ENCODE measurements at regions not wholly inside any gene's neighbourhood (a gene's known extent, or its start where the extent isn't known, plus 50 kb on each side); places are given as distances from the start of the nearest gene placed in this dataset.

DNA sequence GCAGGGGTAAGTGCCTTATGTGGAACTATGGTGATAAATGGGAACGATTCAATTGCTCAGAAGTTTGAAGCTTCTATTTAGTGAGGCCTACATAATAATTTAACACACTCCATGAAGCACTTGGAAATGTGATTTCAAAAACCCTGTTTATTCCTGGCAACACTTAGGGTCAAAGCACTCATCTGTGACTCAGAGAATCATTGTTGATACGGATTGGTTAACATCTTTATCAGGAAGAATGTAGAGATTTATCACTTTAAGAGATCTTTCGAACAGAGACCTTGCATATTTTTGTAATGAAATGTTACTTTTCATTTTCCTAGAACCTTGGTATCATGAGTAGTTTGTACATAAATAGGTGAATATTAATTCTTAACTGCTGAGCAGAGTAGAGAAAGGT is 269.1 kb upstream of the SLIT2 start:
- no peaks in the 10 kb centered on the region for H3F3A ChIP-seq (ENCODE audit: control insufficient read depth, insufficient read depth)
- no peaks in the 10 kb centered on the region for H3K27me3 ChIP-seq (ENCODE audit: control insufficient read depth, low read length)
- H3K4me1 ChIP-seq (ENCODE audit: control insufficient read depth, low read length) = no peaks in the 10 kb centered on the region
- TF ChIP-seq, protein P1, sequence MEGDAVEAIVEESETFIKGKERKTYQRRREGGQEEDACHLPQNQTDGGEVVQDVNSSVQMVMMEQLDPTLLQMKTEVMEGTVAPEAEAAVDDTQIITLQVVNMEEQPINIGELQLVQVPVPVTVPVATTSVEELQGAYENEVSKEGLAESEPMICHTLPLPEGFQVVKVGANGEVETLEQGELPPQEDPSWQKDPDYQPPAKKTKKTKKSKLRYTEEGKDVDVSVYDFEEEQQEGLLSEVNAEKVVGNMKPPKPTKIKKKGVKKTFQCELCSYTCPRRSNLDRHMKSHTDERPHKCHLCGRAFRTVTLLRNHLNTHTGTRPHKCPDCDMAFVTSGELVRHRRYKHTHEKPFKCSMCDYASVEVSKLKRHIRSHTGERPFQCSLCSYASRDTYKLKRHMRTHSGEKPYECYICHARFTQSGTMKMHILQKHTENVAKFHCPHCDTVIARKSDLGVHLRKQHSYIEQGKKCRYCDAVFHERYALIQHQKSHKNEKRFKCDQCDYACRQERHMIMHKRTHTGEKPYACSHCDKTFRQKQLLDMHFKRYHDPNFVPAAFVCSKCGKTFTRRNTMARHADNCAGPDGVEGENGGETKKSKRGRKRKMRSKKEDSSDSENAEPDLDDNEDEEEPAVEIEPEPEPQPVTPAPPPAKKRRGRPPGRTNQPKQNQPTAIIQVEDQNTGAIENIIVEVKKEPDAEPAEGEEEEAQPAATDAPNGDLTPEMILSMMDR (IDR thresholded peaks at IDR 0.05; ENCODE audit: low read depth, low read length, poor library complexity, severe bottlenecking) = no peak
- TF ChIP-seq EZH2phosphoT487 (IDR thresholded peaks at IDR 0.05; ENCODE audit: borderline replicate concordance, low read length) = no peak
- no peaks in the 10 kb centered on the region for H3K79me2 ChIP-seq (ENCODE audit: control insufficient read depth, low read length)
- no peak overlapping the region for H3K4me2 ChIP-seq (ENCODE audit: low read length)
- H4K20me1 ChIP-seq (ENCODE audit: control insufficient read depth, insufficient read depth, low read depth, low read length) = no peaks in the 10 kb centered on the region
- no peaks in the 10 kb centered on the region for H3K36me3 ChIP-seq (ENCODE audit: control insufficient read depth, low read length)
- H3K4me3 ChIP-seq (ENCODE audit: low read length) = no peak overlapping the region
- H3K9me3 ChIP-seq (ENCODE audit: control insufficient read depth, insufficient read depth, low read length) = no peaks in the 10 kb centered on the region; the same call in none of the 2 replicates
- H3K9me2 ChIP-seq (replicated peaks; ENCODE audit: control insufficient read depth, low read length) = no peaks in the 10 kb centered on the region
- no peak overlapping the region for H3K27ac ChIP-seq (ENCODE audit: low read depth, low read length)

DNA sequence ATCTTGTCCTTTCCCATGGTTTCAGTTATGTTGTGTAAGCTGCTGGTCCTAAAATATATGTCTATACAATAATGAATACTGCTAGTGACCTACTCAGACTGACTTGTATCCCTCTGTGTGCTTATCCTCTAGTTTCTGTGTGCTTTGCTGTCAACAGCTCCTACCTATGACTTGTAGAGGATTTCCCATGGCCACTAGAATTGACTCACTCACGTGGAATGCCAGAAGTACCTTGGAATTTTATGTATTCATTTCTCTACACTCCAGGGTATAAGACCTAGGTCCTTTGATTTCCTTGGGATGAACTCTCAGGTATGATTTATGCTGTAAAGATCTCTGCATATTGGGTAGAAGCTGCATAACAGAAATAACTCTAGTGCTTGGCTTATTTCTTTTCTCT is 279.9 kb upstream of the SLIT2 start:
- no peaks in the 10 kb centered on the region for H3K36me3 ChIP-seq (ENCODE audit: control insufficient read depth, low read length)
- H3K4me1 ChIP-seq (ENCODE audit: control insufficient read depth, low read length) = no peaks in the 10 kb centered on the region
- H4K20me1 ChIP-seq (ENCODE audit: control insufficient read depth, insufficient read depth, low read depth, low read length) = no peaks in the 10 kb centered on the region
- H3K4me3 ChIP-seq (ENCODE audit: low read length) = no peak overlapping the region
- no peaks in the 10 kb centered on the region; the same call in 1 of the 2 replicates for H3K9me2 ChIP-seq (replicated peaks; ENCODE audit: control insufficient read depth, low read length)
- no peaks in the 10 kb centered on the region for H3K9me3 ChIP-seq (ENCODE audit: control insufficient read depth, insufficient read depth, low read length)
- H3K79me2 ChIP-seq (ENCODE audit: control insufficient read depth, low read length) = no peaks in the 10 kb centered on the region
- no peaks in the 10 kb centered on the region for H3F3A ChIP-seq (ENCODE audit: control insufficient read depth, insufficient read depth)
- no peak overlapping the region for H3K4me2 ChIP-seq (ENCODE audit: low read length)
- TF ChIP-seq, protein P1 (IDR thresholded peaks at IDR 0.05; ENCODE audit: low read depth, low read length, poor library complexity, severe bottlenecking) = no peak
- TF ChIP-seq EZH2phosphoT487 (IDR thresholded peaks at IDR 0.05; ENCODE audit: borderline replicate concordance, low read length) = no peak
- H3K27ac ChIP-seq (ENCODE audit: low read depth, low read length) = no peak overlapping the region
- H3K27me3 ChIP-seq (ENCODE audit: control insufficient read depth, low read length) = no peaks in the 10 kb centered on the region

DNA sequence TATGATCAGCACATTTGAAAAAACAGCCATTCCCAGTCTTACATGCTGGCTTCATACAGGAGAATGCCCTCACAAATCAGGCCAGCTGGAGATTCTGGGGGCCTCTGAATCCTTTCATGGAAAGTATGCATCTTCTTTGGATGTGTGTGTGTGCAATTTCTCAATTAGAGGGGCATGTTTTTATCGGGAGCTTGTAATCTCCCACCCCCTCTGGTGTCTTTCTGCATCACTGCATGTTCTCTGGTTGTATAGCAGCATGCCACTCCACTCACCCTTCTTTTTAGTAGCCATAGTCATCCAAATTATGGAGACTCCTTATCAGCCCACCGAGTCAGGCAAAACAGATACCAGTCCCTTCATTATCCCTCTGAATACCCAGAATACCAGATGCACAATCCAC is 282.2 kb upstream of the SLIT2 start:
- Histone ChIP-seq H3K9me2 (replicated peaks; ENCODE audit: control insufficient read depth, low read length) (no peaks in the 10 kb centered on the region; the same call in 1 of the 2 replicates), H3F3A (ENCODE audit: control insufficient read depth, insufficient read depth) (no peaks in the 10 kb centered on the region), H3K79me2 (ENCODE audit: control insufficient read depth, low read length) (no peaks in the 10 kb centered on the region), H3K27me3 (ENCODE audit: control insufficient read depth, low read length) (no peaks in the 10 kb centered on the region), H3K4me2 (ENCODE audit: low read length) (no peak overlapping the region), H3K4me1 (ENCODE audit: control insufficient read depth, low read length) (no peaks in the 10 kb centered on the region), H3K36me3 (ENCODE audit: control insufficient read depth, low read length) (no peaks in the 10 kb centered on the region), H3K4me3 (ENCODE audit: low read length) (no peak overlapping the region), H3K27ac (ENCODE audit: low read depth, low read length) (no peak overlapping the region), H3K9me3 (ENCODE audit: control insufficient read depth, insufficient read depth, low read length) (no peaks in the 10 kb centered on the region; the same call in 1 of the 2 replicates), H4K20me1 (ENCODE audit: control insufficient read depth, insufficient read depth, low read depth, low read length) (no peaks in the 10 kb centered on the region)
- TF ChIP-seq, protein P1 (IDR thresholded peaks at IDR 0.05; ENCODE audit: low read depth, low read length, poor library complexity, severe bottlenecking) = no peak
- no peak for TF ChIP-seq EZH2phosphoT487 (IDR thresholded peaks at IDR 0.05; ENCODE audit: borderline replicate concordance, low read length)

All from DOHH2 (cell line).